HCT116 (cell line): ENCODE measurements at regions not wholly inside any gene's neighbourhood (a gene's known extent, or its start where the extent isn't known, plus 50 kb on each side); places are given as distances from the start of the nearest gene placed in this dataset.

Source experiments
- ATAC-seq: fragments of 200-7000 bp; cut with Tn5 transposase; 2 replicates; pipeline ENCODE4 v1.9.1; 2020; ENCODE audit warnings: mild to moderate bottlenecking, moderate library complexity
- BruUV-seq: library from RNA; stranded (reverse); fragments of 400-500 nt; replicated peaks from 2 replicates; lab custom pipeline; 2021; lab: Mats Ljungman, UMichigan
- CTCF ChIA-PET: fragments of 300-600 bp; sonication (Branson Sonifier 250); formaldehyde crosslinking; loops from one replicate; lab custom pipeline; 2021; ENCODE audit warnings: antibody characterized with exemption; lab: Charles Lee
- POLR2A ChIA-PET: fragments of 300-600, 350-600 bp; sonication (Branson Sonifier 250); formaldehyde crosslinking; loops from one replicate; lab custom pipeline; 2021; ENCODE audit warnings: antibody characterized with exemption; lab: Charles Lee
- RAD21 ChIA-PET, 2 experiments: fragments of 300-600 bp; sonication (Branson Sonifier 250); formaldehyde crosslinking; loops; one replicate each; lab custom pipeline; 2023; ENCODE audit warnings: low total read pairs in 2 of 2; ENCODE audit not compliant: uncharacterized antibody in 2 of 2, unreplicated experiment in 2 of 2, low non-redundant PET in 1 of 2; lab: Charles Lee
- DNase-seq: peaks from one replicate; pipeline ENCODE4 v3.0.0-alpha.2; 2010; ENCODE audit warnings: low read depth, low spot score
- H2AFZ ChIP-seq: fragments of 200-600 bp; shearing (Covaris generic), sonication (generic); 2 replicates; pipeline ENCODE4 v1.6.1; 2017; ENCODE audit warnings: low read depth, mixed run types, mixed read lengths, antibody characterized with exemption, low read length; ENCODE audit not compliant: poor library complexity, severe bottlenecking
- H3K27ac ChIP-seq: 2 replicates; pipeline ENCODE4 v1.5.1; 2012; ENCODE audit warnings: low read depth, low read length
- H3K27me3 ChIP-seq: fragments of 200-600 bp; sonication (generic); 2 replicates; pipeline ENCODE4 v1.6.1; 2016; ENCODE audit warnings: mixed run types, low read length, mixed read lengths; ENCODE audit not compliant: insufficient read depth
- H3K36me3 ChIP-seq, 2 experiments: fragments of 200-500 bp in 1 of 2; fragments of 200-600 bp in 1 of 2; sonication (Bioruptor generic) in 1 of 2; sonication (generic) in 1 of 2; 2 replicates each; pipeline versions ENCODE4 v1.5.1 to v1.6.1; 2014 to 2016; ENCODE audit warnings: low read length in 2 of 2, inconsistent platforms in 1 of 2, mixed read lengths in 1 of 2, mixed run types in 1 of 2; ENCODE audit not compliant: insufficient read depth in 2 of 2, control insufficient read depth in 1 of 2
- H3K4me1 ChIP-seq, 2 experiments: fragments of 200-600 bp in 1 of 2; sonication (generic) in 1 of 2; 2 replicates each; pipeline versions ENCODE4 v1.5.1 to v1.6.1; 2012 to 2017; ENCODE audit warnings: low read length in 2 of 2, inconsistent platforms in 1 of 2, mild to moderate bottlenecking in 1 of 2, mixed read lengths in 1 of 2, mixed run types in 1 of 2, moderate library complexity in 1 of 2; ENCODE audit not compliant: insufficient read depth in 2 of 2, control insufficient read depth in 1 of 2
- H3K4me2 ChIP-seq: fragments of 200-600 bp; sonication (generic); 2 replicates; pipeline ENCODE4 v1.6.1; 2017; ENCODE audit warnings: mixed run types, low read length, mixed read lengths
- H3K4me3 ChIP-seq, 2 experiments: fragments of 200-600 bp in 1 of 2; sonication (generic) in 1 of 2; replicated peaks in 1 of 2; 2 replicates each; pipeline ENCODE4 v1.5.1; 2011 to 2016; ENCODE audit warnings: low read length in 2 of 2, control low read depth in 1 of 2, low read depth in 1 of 2, mild to moderate bottlenecking in 1 of 2, mixed read lengths in 1 of 2, mixed run types in 1 of 2
- H3K79me2 ChIP-seq: fragments of 200-600 bp; sonication (generic); 2 replicates; pipeline ENCODE4 v1.6.1; 2017; ENCODE audit warnings: mild to moderate bottlenecking, mixed run types, low read length, moderate library complexity, mixed read lengths; ENCODE audit not compliant: insufficient read depth
- H3K9ac ChIP-seq: fragments of 200-600 bp; sonication (generic); 2 replicates; pipeline ENCODE4 v1.6.1; 2016; ENCODE audit warnings: low read length, mixed read lengths
- H3K9me2 ChIP-seq: fragments of 200-600 bp; sonication (generic), shearing (Covaris generic); 2 replicates; pipeline ENCODE4 v1.6.1; 2017; ENCODE audit warnings: mixed run types, mild to moderate bottlenecking, moderate library complexity; ENCODE audit not compliant: insufficient read depth
- H3K9me3 ChIP-seq, 2 experiments: fragments of 200-500 bp in 1 of 2; fragments of 200-600 bp in 1 of 2; sonication (Bioruptor generic) in 1 of 2; sonication (generic) in 1 of 2; 2 replicates each; pipeline ENCODE4 v1.6.1; 2014 to 2017; ENCODE audit warnings: low read length in 2 of 2, mixed read lengths in 2 of 2, inconsistent platforms in 1 of 2, low read depth in 1 of 2, mild to moderate bottlenecking in 1 of 2, mixed run types in 1 of 2, moderate library complexity in 1 of 2; ENCODE audit not compliant: control insufficient read depth in 1 of 2, insufficient read depth in 1 of 2
- H4K20me1 ChIP-seq: fragments of 200-600 bp; sonication (generic), shearing (Covaris generic); 2 replicates; pipeline ENCODE4 v1.6.1; 2017; ENCODE audit warnings: mixed run types, mild to moderate bottlenecking, moderate library complexity; ENCODE audit not compliant: insufficient read depth
- CBX3 ChIP-seq: IDR thresholded peaks from 2 replicates; pipeline ENCODE4 v1.6.1; 2012; ENCODE audit warnings: low read depth
- CEBPB ChIP-seq: IDR thresholded peaks from 2 replicates; pipeline ENCODE4 v1.6.1; 2012; ENCODE audit warnings: low read depth
- EGR1 ChIP-seq: IDR thresholded peaks from 2 replicates; pipeline ENCODE4 v1.6.1; 2012; ENCODE audit warnings: low read depth
- ELF1 ChIP-seq: IDR thresholded peaks from 2 replicates; pipeline ENCODE4 v1.6.1; 2012; ENCODE audit warnings: low read depth, borderline replicate concordance
- FOSL1 ChIP-seq: IDR thresholded peaks from 2 replicates; pipeline ENCODE4 v1.6.1; 2012; ENCODE audit warnings: low read depth
- JUND ChIP-seq: IDR thresholded peaks from 2 replicates; pipeline ENCODE4 v1.6.1; 2012
- POLR2A ChIP-seq: IDR thresholded peaks from 2 replicates; pipeline ENCODE4 v1.7.0; 2011; ENCODE audit warnings: borderline replicate concordance; ENCODE audit not compliant: insufficient read depth, insufficient read length; ENCODE audit errors: extremely low read depth
- POLR2AphosphoS5 ChIP-seq: IDR thresholded peaks from 2 replicates; pipeline ENCODE4 v1.6.1; 2011; ENCODE audit warnings: mild to moderate bottlenecking, low read depth, low read length, moderate library complexity
- RAD21 ChIP-seq: IDR thresholded peaks from 2 replicates; pipeline ENCODE4 v1.6.1; 2012; ENCODE audit warnings: low read depth, mild to moderate bottlenecking
- SP1 ChIP-seq: IDR thresholded peaks from 2 replicates; pipeline ENCODE4 v1.6.1; 2012; ENCODE audit warnings: low read depth
- YY1 ChIP-seq: IDR thresholded peaks from 2 replicates; pipeline ENCODE4 v1.6.1; 2011; ENCODE audit warnings: low read length, low read depth, moderate library complexity, mild to moderate bottlenecking; ENCODE audit not compliant: insufficient replicate concordance; ENCODE audit errors: extremely low read depth
- ZFX ChIP-seq: fragments of 450-650 bp; IDR thresholded peaks from 2 replicates; pipeline ENCODE4 v1.6.1; 2017
- ZNF274 ChIP-seq: fragments of 200-500 bp; sonication (Bioruptor generic); IDR thresholded peaks from 2 replicates; pipeline ENCODE4 v1.6.1; 2014; ENCODE audit warnings: mild to moderate bottlenecking, low read depth, low read length, inconsistent platforms
- intact Hi-C: fragments of 100-400 bp; cut with micrococcal nuclease; formaldehyde crosslinking; loops from 2 replicates; pipeline ENCODE4 v1.10.0; 2022
- TF ChIP-seq, protein P1 (sequence below): IDR thresholded peaks from 2 replicates; pipeline ENCODE4 v1.6.1; 2012; ENCODE audit warnings: low read depth
- TF ChIP-seq, protein P2 (sequence below): IDR thresholded peaks from 2 replicates; pipeline ENCODE4 v1.6.1; 2012
- TF ChIP-seq, protein P3 (sequence below): IDR thresholded peaks from 2 replicates; pipeline ENCODE4 v1.6.1; 2012
- TF ChIP-seq, protein P4 (sequence below): IDR thresholded peaks from 2 replicates; pipeline ENCODE4 v1.6.1; 2011; ENCODE audit warnings: mild to moderate bottlenecking, low read length, moderate library complexity; ENCODE audit not compliant: insufficient replicate concordance; ENCODE audit errors: extremely low read depth

DNA sequence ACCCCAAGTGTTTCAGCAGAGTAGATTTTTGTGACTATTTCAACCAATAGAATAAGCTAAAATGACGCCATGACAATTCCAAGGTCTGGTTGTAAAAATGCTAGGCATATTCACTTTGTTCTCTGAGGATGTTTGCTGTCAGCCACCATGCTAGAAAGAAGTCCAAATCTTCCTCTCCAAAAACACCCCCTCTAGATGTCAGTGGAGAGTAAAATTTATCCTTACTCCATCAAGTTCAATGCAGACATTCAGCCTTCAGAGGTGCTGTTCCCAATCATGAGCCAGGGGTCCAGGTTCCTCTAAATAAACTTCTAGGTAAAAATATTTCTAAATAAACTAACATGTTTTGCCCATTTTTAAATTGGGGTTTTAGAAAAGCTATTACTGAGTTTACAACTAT is 395.4 kb upstream of the ADAMTS5 start:
- Histone ChIP-seq H3K4me3 (no peak overlapping the region), H4K20me1 (no peaks in the 10 kb centered on the region), H3K79me2 (no peaks in the 10 kb centered on the region), H3K27me3 (no peaks in the 10 kb centered on the region), H3K27ac (no peak overlapping the region), H3K9me3 (peaks cover 14 to 23% of the 10 kb centered on the region in 2 experiments; a peak in 2 of 4 replicates), H3K36me3 (no peaks in the 10 kb centered on the region), H2AFZ (no peak overlapping the region), H3K9me2 (no peaks in the 10 kb centered on the region), H3K4me1 (no peaks in the 10 kb centered on the region), H3K9ac (no peak overlapping the region)
- BruUV-seq = no TSS peak
- ChIA-PET CTCF (no interaction called here), RAD21 (no interaction called here), POLR2A (no interaction called here)
- ATAC-seq (no peak), DNase-seq (no peak)
- intact Hi-C loops = no loop called here
- no peak for TF ChIP-seq ELF1
- TF ChIP-seq, protein P1, sequence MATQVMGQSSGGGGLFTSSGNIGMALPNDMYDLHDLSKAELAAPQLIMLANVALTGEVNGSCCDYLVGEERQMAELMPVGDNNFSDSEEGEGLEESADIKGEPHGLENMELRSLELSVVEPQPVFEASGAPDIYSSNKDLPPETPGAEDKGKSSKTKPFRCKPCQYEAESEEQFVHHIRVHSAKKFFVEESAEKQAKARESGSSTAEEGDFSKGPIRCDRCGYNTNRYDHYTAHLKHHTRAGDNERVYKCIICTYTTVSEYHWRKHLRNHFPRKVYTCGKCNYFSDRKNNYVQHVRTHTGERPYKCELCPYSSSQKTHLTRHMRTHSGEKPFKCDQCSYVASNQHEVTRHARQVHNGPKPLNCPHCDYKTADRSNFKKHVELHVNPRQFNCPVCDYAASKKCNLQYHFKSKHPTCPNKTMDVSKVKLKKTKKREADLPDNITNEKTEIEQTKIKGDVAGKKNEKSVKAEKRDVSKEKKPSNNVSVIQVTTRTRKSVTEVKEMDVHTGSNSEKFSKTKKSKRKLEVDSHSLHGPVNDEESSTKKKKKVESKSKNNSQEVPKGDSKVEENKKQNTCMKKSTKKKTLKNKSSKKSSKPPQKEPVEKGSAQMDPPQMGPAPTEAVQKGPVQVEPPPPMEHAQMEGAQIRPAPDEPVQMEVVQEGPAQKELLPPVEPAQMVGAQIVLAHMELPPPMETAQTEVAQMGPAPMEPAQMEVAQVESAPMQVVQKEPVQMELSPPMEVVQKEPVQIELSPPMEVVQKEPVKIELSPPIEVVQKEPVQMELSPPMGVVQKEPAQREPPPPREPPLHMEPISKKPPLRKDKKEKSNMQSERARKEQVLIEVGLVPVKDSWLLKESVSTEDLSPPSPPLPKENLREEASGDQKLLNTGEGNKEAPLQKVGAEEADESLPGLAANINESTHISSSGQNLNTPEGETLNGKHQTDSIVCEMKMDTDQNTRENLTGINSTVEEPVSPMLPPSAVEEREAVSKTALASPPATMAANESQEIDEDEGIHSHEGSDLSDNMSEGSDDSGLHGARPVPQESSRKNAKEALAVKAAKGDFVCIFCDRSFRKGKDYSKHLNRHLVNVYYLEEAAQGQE = no peak
- TF ChIP-seq YY1 = no peak
- no peak for TF ChIP-seq ZFX
- no peak for TF ChIP-seq RAD21
- TF ChIP-seq ZNF274 = no peak
- TF ChIP-seq, protein P2, sequence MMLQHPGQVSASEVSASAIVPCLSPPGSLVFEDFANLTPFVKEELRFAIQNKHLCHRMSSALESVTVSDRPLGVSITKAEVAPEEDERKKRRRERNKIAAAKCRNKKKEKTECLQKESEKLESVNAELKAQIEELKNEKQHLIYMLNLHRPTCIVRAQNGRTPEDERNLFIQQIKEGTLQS = no peak
- TF ChIP-seq, protein P3, sequence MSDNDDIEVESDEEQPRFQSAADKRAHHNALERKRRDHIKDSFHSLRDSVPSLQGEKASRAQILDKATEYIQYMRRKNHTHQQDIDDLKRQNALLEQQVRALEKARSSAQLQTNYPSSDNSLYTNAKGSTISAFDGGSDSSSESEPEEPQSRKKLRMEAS = no peak
- TF ChIP-seq, protein P4, sequence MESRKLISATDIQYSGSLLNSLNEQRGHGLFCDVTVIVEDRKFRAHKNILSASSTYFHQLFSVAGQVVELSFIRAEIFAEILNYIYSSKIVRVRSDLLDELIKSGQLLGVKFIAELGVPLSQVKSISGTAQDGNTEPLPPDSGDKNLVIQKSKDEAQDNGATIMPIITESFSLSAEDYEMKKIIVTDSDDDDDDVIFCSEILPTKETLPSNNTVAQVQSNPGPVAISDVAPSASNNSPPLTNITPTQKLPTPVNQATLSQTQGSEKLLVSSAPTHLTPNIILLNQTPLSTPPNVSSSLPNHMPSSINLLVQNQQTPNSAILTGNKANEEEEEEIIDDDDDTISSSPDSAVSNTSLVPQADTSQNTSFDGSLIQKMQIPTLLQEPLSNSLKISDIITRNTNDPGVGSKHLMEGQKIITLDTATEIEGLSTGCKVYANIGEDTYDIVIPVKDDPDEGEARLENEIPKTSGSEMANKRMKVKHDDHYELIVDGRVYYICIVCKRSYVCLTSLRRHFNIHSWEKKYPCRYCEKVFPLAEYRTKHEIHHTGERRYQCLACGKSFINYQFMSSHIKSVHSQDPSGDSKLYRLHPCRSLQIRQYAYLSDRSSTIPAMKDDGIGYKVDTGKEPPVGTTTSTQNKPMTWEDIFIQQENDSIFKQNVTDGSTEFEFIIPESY = no peak
- TF ChIP-seq JUND = no peak
- TF ChIP-seq POLR2AphosphoS5 = no peak
- no peak for TF ChIP-seq EGR1
- no peak for TF ChIP-seq CEBPB
- TF ChIP-seq SP1 = no peak
- no peak for TF ChIP-seq POLR2A
- TF ChIP-seq FOSL1 = no peak
- no peak for TF ChIP-seq CBX3
- TF ChIP-seq, all 23 proteins: peak for 0
- no peak overlapping the region for H3K4me2 ChIP-seq
